Left ventricle myocardium superior (tissue), 1 donor: ENCODE measurements at regions not wholly inside any gene's neighbourhood (a gene's known extent, or its start where the extent isn't known, plus 50 kb on each side); places are given as distances from the start of the nearest gene placed in this dataset.
A peak's percentile ranks its signal among the peaks of the same experiment; 100 is the strongest.
"Not testable (repeated sequence)": the region's sequence is repeated elsewhere in the genome, so short reads cannot be mapped to it uniquely, and the experiment has no call there.

ENCODE experiments used
- ATAC-seq: fragments of 200-7000 bp; cut with Tn5 transposase; one replicate; pipeline ENCODE4 v1.9.1; 2020; ENCODE audit warnings: mild to moderate bottlenecking, moderate library complexity
- DNase-seq: peaks from one replicate; pipeline ENCODE4 v3.0.0-alpha.2; 2020
- intact Hi-C: fragments of 100-400 bp; cut with micrococcal nuclease; formaldehyde crosslinking; loops from one replicate; pipeline ENCODE4 v1.11.0; 2022
- donor health status: DM: no; HTN: yes; CAD: no; lungs with severe emphysema.

GRCh38 chr14:101633276-101633675 is 72.0 kb downstream of the DIO3 start:
- ATAC-seq (no peak), DNase-seq (no peak)
- intact Hi-C loops = no loop called here

GRCh38 chr14:101634202-101634849 is 73.0 kb downstream of the DIO3 start:
- intact Hi-C loops = no loop called here
- ATAC-seq = no peak
- no peak for DNase-seq

- intact Hi-C loops = no loop called here
- no peak for ATAC-seq
- DNase-seq = no peak
Measured at GRCh38 chr14:101634850-101635748, 73.8 kb downstream of the DIO3 start.

- ATAC-seq (no peak), DNase-seq (no peak)
- intact Hi-C loops = no loop called here
Measured at GRCh38 chr14:101635749-101636560, 74.7 kb downstream of the DIO3 start.

- intact Hi-C loops = no loop called here
- ATAC-seq = no peak
- no peak for DNase-seq
Measured at GRCh38 chr14:101639241-101639833, 78.0 kb downstream of the DIO3 start.

- intact Hi-C loops = no loop called here
- ATAC-seq (no peak), DNase-seq (no peak)
Measured at GRCh38 chr14:101643651-101644050, 82.4 kb downstream of the DIO3 start.

- intact Hi-C loops = no loop called here
- DNase-seq = no peak
- ATAC-seq = no peak
Measured at GRCh38 chr14:101654051-101654450, 92.8 kb downstream of the DIO3 start.

GRCh38 chr14:101657372-101657771 is 96.1 kb downstream of the DIO3 start:
- intact Hi-C loops = no loop called here
- ATAC-seq = no peak
- no peak for DNase-seq

GRCh38 chr14:101665478-101666078 is 95.9 kb upstream of the PPP2R5C start:
- intact Hi-C loops = no loop called here
- ATAC-seq (peak; percentile 11), DNase-seq (no peak)

- intact Hi-C loops = no loop called here
- ATAC-seq (no peak), DNase-seq (no peak)
Measured at GRCh38 chr14:101666264-101666663, 95.2 kb upstream of the PPP2R5C start.

GRCh38 chr14:101669629-101670028 is 91.9 kb upstream of the PPP2R5C start:
- intact Hi-C loops = no loop called here
- DNase-seq = no peak
- ATAC-seq = no peak

GRCh38 chr14:101673873-101674272 is 87.6 kb upstream of the PPP2R5C start:
- intact Hi-C loops = no loop called here
- ATAC-seq (no peak), DNase-seq (no peak)

- DNase-seq, ATAC-seq, intact Hi-C loops: not testable (repeated sequence)
Measured at GRCh38 chr14:101675835-101676234, 85.7 kb upstream of the PPP2R5C start.

GRCh38 chr14:101677912-101678327 is 83.6 kb upstream of the PPP2R5C start:
- intact Hi-C loops, DNase-seq, ATAC-seq: not testable (repeated sequence)

- ATAC-seq (no peak), DNase-seq (no peak)
- intact Hi-C loops = no loop called here
Measured at GRCh38 chr14:101681795-101682194, 79.7 kb upstream of the PPP2R5C start.

- intact Hi-C loops = no loop called here
- DNase-seq = no peak
Measured at GRCh38 chr14:101683365-101683764, 78.1 kb upstream of the PPP2R5C start.

GRCh38 chr14:101687756-101688546 is 73.6 kb upstream of the PPP2R5C start:
- intact Hi-C loops = no loop called here
- no peak for DNase-seq
- no peak for ATAC-seq

More at GRCh38 chr14:101683365-101683764, 78.1 kb upstream of the PPP2R5C start:
- no peak for ATAC-seq

- DNase-seq (no peak), ATAC-seq (no peak)
- intact Hi-C loops = no loop called here
Measured at GRCh38 chr14:101689039-101689501, 72.4 kb upstream of the PPP2R5C start.
